ENCODE measurements at regions not wholly inside any gene's neighbourhood (a gene's known extent, or its start where the extent isn't known, plus 50 kb on each side); places are given as distances from the start of the nearest gene placed in this dataset.

DNA sequence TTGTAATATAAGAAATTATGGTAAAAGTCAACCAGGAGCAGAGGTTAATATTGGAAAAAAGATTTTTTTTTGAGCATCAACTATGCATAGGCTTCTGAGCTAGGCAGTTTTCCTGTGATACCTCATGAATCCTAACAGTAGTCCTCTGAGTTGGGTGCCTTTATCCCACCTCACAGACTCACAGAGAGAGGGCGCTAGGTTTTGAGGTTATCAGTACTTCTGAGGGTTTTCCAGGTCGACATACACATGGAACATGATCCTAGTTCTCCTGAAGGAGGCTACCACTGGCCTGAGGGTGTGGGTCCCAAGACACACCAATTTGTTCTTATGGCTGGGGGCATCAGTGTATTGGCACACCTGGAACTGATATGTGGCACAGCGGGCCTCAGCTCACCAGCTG lies 358.8 kb upstream of the JAG1 start (continued):
- TF ChIP-seq ZNF532 (CRISPR knock-in tag; IDR thresholded peaks at IDR 0.05; ENCODE audit: borderline replicate concordance) (no peak), E2F1 (CRISPR knock-in tag; IDR thresholded peaks at IDR 0.05) (no peak), ZNF416 (CRISPR knock-in tag; IDR thresholded peaks at IDR 0.05) (no peak), ATF2 (CRISPR knock-in tag; IDR thresholded peaks at IDR 0.05; ENCODE audit: borderline replicate concordance, low read depth) (no peak), MYBL2 (CRISPR knock-in tag; IDR thresholded peaks at IDR 0.05) (no peak), OVOL2 (CRISPR knock-in tag; IDR thresholded peaks at IDR 0.05; ENCODE audit: borderline replicate concordance) (no peak), ZNF232 (CRISPR knock-in tag; IDR thresholded peaks at IDR 0.05) (no peak)
- TF ChIP-seq, protein P1, sequence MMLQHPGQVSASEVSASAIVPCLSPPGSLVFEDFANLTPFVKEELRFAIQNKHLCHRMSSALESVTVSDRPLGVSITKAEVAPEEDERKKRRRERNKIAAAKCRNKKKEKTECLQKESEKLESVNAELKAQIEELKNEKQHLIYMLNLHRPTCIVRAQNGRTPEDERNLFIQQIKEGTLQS (CRISPR knock-in tag; conservative IDR thresholded peaks at IDR 0.05) = no peak
- TF ChIP-seq, protein P2, sequence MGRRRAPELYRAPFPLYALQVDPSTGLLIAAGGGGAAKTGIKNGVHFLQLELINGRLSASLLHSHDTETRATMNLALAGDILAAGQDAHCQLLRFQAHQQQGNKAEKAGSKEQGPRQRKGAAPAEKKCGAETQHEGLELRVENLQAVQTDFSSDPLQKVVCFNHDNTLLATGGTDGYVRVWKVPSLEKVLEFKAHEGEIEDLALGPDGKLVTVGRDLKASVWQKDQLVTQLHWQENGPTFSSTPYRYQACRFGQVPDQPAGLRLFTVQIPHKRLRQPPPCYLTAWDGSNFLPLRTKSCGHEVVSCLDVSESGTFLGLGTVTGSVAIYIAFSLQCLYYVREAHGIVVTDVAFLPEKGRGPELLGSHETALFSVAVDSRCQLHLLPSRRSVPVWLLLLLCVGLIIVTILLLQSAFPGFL (CRISPR knock-in tag; IDR thresholded peaks at IDR 0.05; ENCODE audit: borderline replicate concordance) = no peak

- TF ChIP-seq ZNF232 (CRISPR knock-in tag; IDR thresholded peaks at IDR 0.05) (no peak), RORB (CRISPR knock-in tag; IDR thresholded peaks at IDR 0.05) (no peak), TP53 (CRISPR knock-in tag; IDR thresholded peaks at IDR 0.05) (no peak), ZNF423 (CRISPR knock-in tag; IDR thresholded peaks at IDR 0.05) (no peak), ZNF671 (CRISPR knock-in tag; IDR thresholded peaks at IDR 0.05) (no peak), CREM (CRISPR knock-in tag; IDR thresholded peaks at IDR 0.05) (no peak), CREB1 (CRISPR knock-in tag; IDR thresholded peaks at IDR 0.05) (no peak), RELA (CRISPR knock-in tag; IDR thresholded peaks at IDR 0.05; ENCODE audit: borderline replicate concordance) (no peak), SMAD3 (CRISPR knock-in tag; IDR thresholded peaks at IDR 0.05; ENCODE audit: borderline replicate concordance) (no peak), KAT7 (CRISPR knock-in tag; IDR thresholded peaks at IDR 0.05; ENCODE audit: borderline replicate concordance) (no peak), ZNF416 (CRISPR knock-in tag; IDR thresholded peaks at IDR 0.05) (no peak), SOX15 (CRISPR knock-in tag; IDR thresholded peaks at IDR 0.05) (no peak), CBFB (CRISPR knock-in tag; IDR thresholded peaks at IDR 0.05; ENCODE audit: low read depth) (no peak), GTF2I (CRISPR knock-in tag; conservative IDR thresholded peaks at IDR 0.05) (no peak), PRRX2 (CRISPR knock-in tag; IDR thresholded peaks at IDR 0.05) (no peak), ZNF281 (CRISPR knock-in tag; IDR thresholded peaks at IDR 0.05) (no peak)
- TF ChIP-seq, protein P3, sequence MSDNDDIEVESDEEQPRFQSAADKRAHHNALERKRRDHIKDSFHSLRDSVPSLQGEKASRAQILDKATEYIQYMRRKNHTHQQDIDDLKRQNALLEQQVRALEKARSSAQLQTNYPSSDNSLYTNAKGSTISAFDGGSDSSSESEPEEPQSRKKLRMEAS (CRISPR knock-in tag; IDR thresholded peaks at IDR 0.05) = no peak
- Mint-ChIP-seq H3K9me3 (peaks cover 20% of the 10 kb centered on the region), H3K4me3 (no peak overlapping the region), H3K36me3 (no peaks in the 10 kb centered on the region), H3K4me1 (no peaks in the 10 kb centered on the region), H3K27ac (no peak overlapping the region), H3K27me3 (ENCODE audit: low read depth) (no peaks in the 10 kb centered on the region)
- ChIA-PET POLR2A (no interaction called here), CTCF (no interaction called here)
- no peak for DNase-seq (ENCODE audit: low spot score)
- ATAC-seq = no peak
Measured at GRCh38 chr20:11034025-11034424, 360.2 kb upstream of the JAG1 start.
